WERI-Rb-1 (cell line): ENCODE measurements at regions not wholly inside any gene's neighbourhood (a gene's known extent, or its start where the extent isn't known, plus 50 kb on each side); places are given as distances from the start of the nearest gene placed in this dataset.

Source experiments
- DNase-seq: peaks from one replicate; pipeline ENCODE4 v3.0.0-alpha.2; 2020
- H3K27ac ChIP-seq: fragments of 250-450 bp; sonication (Bioruptor Pico); 2 replicates; pipeline ENCODE4 v1.5.1; 2020; ENCODE audit warnings: mild to moderate bottlenecking, moderate library complexity
- H3K27me3 ChIP-seq: fragments of 250-450 bp; sonication (Bioruptor Pico); 2 replicates; pipeline ENCODE4 v1.5.1; 2021; ENCODE audit warnings: mild to moderate bottlenecking, low read depth, moderate library complexity; ENCODE audit not compliant: insufficient read depth, severe bottlenecking
- H3K36me3 ChIP-seq: fragments of 250-450 bp; sonication (Bioruptor Pico); 2 replicates; pipeline ENCODE4 v1.5.1; 2020; ENCODE audit warnings: mild to moderate bottlenecking, moderate library complexity
- H3K4me3 ChIP-seq: 2 replicates; pipeline ENCODE4 v1.5.1; 2011; ENCODE audit warnings: low read depth, mild to moderate bottlenecking, control low read depth, low read length
- H3K9me3 ChIP-seq: fragments of 250-450 bp; sonication (Bioruptor Pico); 2 replicates; pipeline ENCODE4 v1.5.1; 2021; ENCODE audit warnings: mild to moderate bottlenecking, moderate library complexity; ENCODE audit not compliant: severe bottlenecking
- TF ChIP-seq, protein P1 (sequence below): IDR thresholded peaks from 2 replicates; pipeline ENCODE4 v1.5.1; 2011; ENCODE audit warnings: low read depth, mild to moderate bottlenecking, control low read depth, inconsistent platforms, low read length

- no peaks in the 10 kb centered on the region for H3K27me3 ChIP-seq
- TF ChIP-seq, protein P1, sequence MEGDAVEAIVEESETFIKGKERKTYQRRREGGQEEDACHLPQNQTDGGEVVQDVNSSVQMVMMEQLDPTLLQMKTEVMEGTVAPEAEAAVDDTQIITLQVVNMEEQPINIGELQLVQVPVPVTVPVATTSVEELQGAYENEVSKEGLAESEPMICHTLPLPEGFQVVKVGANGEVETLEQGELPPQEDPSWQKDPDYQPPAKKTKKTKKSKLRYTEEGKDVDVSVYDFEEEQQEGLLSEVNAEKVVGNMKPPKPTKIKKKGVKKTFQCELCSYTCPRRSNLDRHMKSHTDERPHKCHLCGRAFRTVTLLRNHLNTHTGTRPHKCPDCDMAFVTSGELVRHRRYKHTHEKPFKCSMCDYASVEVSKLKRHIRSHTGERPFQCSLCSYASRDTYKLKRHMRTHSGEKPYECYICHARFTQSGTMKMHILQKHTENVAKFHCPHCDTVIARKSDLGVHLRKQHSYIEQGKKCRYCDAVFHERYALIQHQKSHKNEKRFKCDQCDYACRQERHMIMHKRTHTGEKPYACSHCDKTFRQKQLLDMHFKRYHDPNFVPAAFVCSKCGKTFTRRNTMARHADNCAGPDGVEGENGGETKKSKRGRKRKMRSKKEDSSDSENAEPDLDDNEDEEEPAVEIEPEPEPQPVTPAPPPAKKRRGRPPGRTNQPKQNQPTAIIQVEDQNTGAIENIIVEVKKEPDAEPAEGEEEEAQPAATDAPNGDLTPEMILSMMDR = no peak
- no peak overlapping the region for H3K4me3 ChIP-seq
- no peaks in the 10 kb centered on the region for H3K9me3 ChIP-seq
- H3K27ac ChIP-seq = no peak overlapping the region
- no peaks in the 10 kb centered on the region for H3K36me3 ChIP-seq
- no peak for DNase-seq
These were observed 717.4 kb upstream of the CITED2 start for GRCh38 chr6:140091895-140092294.

- TF ChIP-seq, protein P1 = no peak
- no peaks in the 10 kb centered on the region for H3K27me3 ChIP-seq
- no peak for DNase-seq
- H3K27ac ChIP-seq = no peak overlapping the region
- H3K4me3 ChIP-seq = no peak overlapping the region
- H3K36me3 ChIP-seq = no peaks in the 10 kb centered on the region
- no peaks in the 10 kb centered on the region for H3K9me3 ChIP-seq
These were observed 716.4 kb upstream of the CITED2 start for GRCh38 chr6:140090871-140091270.

GRCh38 chr6:140083375-140083774, 708.9 kb upstream of the CITED2 start:
- H3K9me3 ChIP-seq = no peaks in the 10 kb centered on the region
- no peaks in the 10 kb centered on the region for H3K36me3 ChIP-seq
- TF ChIP-seq, protein P1 = no peak
- no peak overlapping the region for H3K27ac ChIP-seq
- H3K4me3 ChIP-seq = no peak overlapping the region
- no peaks in the 10 kb centered on the region for H3K27me3 ChIP-seq
- DNase-seq = no peak

DNA sequence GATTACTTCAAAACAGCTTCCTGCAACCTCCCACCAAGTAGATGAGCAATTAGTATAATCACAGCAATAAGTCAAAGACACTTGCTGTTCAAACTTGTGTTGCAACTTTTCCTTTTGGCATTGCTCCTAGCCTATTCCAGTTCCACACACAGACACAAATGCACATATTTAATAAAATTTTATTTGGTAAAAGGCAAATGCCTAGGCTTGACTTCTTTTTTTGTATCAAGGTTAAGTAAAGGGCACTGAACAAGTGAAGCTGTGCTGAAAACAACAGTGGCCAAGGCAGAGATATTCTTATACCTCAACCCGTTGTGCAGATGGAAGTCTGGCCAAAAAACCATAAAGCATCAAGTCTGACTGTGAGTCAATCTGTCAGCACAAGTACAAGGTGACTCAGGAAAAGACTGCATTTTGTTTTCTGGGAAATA, 708.4 kb upstream of the CITED2 start:
- Histone ChIP-seq H3K27me3 (no peaks in the 10 kb centered on the region), H3K4me3 (no peak overlapping the region), H3K27ac (no peak overlapping the region), H3K9me3 (no peaks in the 10 kb centered on the region), H3K36me3 (no peaks in the 10 kb centered on the region)
- no peak for DNase-seq
- TF ChIP-seq, protein P1 = no peak

- no peak overlapping the region for H3K4me3 ChIP-seq
- no peaks in the 10 kb centered on the region for H3K36me3 ChIP-seq
- TF ChIP-seq, protein P1 = no peak
- DNase-seq = no peak
- H3K9me3 ChIP-seq = no peaks in the 10 kb centered on the region
- no peaks in the 10 kb centered on the region for H3K27me3 ChIP-seq
- no peak overlapping the region for H3K27ac ChIP-seq
These were observed 704.9 kb upstream of the CITED2 start for GRCh38 chr6:140079328-140079727.

DNA sequence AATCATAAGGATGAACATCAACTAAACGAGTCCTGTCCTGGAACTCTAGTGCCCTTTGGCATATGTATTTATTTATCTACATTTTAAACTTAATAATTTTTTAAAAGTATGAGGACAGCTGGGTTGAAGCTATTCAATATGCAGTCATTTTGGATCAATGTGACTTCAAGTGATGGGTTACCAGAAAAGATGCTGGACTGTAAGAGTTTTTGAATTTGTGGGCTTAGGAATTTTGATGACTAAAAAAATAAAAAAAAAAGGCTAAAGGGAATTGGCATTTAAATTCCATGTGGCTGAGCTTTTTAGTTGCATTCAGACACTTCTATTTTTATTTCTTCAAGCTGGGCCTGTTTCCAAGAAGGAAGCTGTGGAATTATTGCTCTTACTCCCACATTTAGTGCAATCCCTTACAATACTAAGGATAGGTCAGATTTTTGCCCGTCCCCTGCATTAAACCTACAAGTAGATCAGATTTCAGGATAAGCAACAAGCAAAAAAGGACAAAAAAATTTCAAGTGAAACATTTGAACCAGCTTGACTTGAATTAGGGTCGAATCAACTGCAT, 704.2 kb upstream of the CITED2 start:
- no peak for DNase-seq
- Histone ChIP-seq H3K27me3 (no peaks in the 10 kb centered on the region), H3K27ac (no peak overlapping the region), H3K9me3 (no peaks in the 10 kb centered on the region), H3K36me3 (no peaks in the 10 kb centered on the region), H3K4me3 (no peak overlapping the region)
- TF ChIP-seq, protein P1 = no peak
